GM10266 (cell line): ENCODE measurements at regions not wholly inside any gene's neighbourhood (a gene's known extent, or its start where the extent isn't known, plus 50 kb on each side); places are given as distances from the start of the nearest gene placed in this dataset.

Source experiments
- DNase-seq: peaks from one replicate; pipeline ENCODE4 v3.0.0; 2012; ENCODE audit errors: extremely low spot score
- CTCF ChIP-seq: IDR thresholded peaks from 2 replicates; pipeline ENCODE4 v1.5.1; 2012; ENCODE audit warnings: mild to moderate bottlenecking, low read depth; ENCODE audit not compliant: control insufficient read depth, insufficient read depth; ENCODE audit errors: missing control alignments

- TF ChIP-seq CTCF, result no peak
- no peak for DNase-seq
Observed at GRCh38 chr2:121055088-121055487, 229.9 kb downstream of the TFCP2L1 start.

DNA sequence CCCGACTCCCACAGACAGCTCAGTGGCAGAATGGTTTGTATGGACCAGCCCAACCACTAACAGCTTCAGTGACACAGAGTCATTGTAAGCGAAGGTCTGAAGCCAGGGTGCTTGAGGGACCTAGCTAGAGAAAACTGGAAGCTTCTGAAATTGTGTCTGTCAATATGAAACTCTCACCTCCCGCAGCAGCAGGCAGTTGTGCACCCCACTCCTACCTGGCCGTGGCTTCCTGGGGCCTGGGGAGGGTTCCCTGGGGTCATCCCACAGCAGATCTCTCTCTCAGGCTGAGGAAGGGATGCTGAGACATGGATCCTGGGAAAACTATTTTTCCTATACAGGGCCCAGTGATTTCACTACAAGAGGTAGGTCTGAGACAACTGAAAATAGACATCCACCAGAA, 229.5 kb downstream of the TFCP2L1 start:
- no peak for TF ChIP-seq CTCF
- DNase-seq, result no peak

- no peak for TF ChIP-seq CTCF
- no peak for DNase-seq
Observed at GRCh38 chr2:121058852-121059558, 226.0 kb downstream of the TFCP2L1 start.

- DNase-seq, result no peak
- TF ChIP-seq CTCF, result no peak
Observed at GRCh38 chr2:121059651-121060649, 225.1 kb downstream of the TFCP2L1 start.

DNA sequence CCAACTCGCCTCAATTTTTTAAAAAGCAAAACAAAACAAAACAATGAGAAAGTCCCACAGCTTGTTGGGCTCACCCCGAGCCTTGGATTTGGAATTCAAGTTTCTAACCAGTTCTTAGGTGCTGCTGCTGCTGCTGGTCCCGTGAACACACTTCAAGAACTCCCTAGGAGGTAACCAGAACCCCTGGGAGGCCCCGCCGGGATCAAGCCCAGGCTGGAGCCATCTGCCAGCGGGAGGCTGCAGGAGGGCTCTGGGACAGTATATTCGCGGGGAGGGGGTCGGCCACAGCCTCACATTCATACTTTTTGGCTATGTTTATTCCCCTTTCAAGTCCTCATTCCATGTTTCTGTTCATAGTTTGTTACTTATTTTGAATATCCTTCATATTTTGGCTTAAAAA, 223.4 kb downstream of the TFCP2L1 start:
- TF ChIP-seq CTCF, result no peak
- DNase-seq, result no peak

DNA sequence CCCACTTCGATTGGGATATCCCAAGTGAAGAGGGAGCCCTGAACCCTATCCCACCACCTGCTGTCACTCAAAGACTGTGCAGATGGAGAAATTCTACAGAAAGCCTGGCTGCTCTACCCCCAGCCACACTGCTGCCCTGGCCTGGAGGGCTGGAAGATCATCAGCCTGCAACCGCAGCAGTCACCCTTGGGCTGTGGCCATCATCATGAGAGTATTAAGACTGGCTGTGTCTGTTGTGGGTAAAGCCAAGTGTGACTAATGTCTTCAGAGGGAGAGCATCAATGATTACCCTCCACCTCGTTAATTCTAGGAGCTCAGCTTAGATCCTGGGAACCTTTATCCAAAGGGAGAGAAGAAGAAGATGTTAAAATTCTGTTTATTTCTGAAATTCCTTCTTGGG, 221.5 kb downstream of the TFCP2L1 start:
- DNase-seq, result no peak
- no peak for TF ChIP-seq CTCF

- no peak for DNase-seq
- TF ChIP-seq CTCF, result no peak
Observed at GRCh38 chr2:121064186-121064585, 220.8 kb downstream of the TFCP2L1 start.
